ENCODE measurements at regions not wholly inside any gene's neighbourhood (a gene's known extent, or its start where the extent isn't known, plus 50 kb on each side); places are given as distances from the start of the nearest gene placed in this dataset.

- Histone ChIP-seq H3K4me1 (no peaks in the 10 kb centered on the region), H3K27ac (no peak overlapping the region), H3K27me3 (no peaks in the 10 kb centered on the region), H3K36me3 (no peaks in the 10 kb centered on the region), H3K4me3 (no peak overlapping the region), H3K9me3 (no peaks in the 10 kb centered on the region)
- DNase-seq: no peak
- 67 to 77% methylated on average over 2 of the region's 2 CpGs for WGBS, 2 donors
- intact Hi-C loops (cut with DNase I): no loop called here
- TF ChIP-seq POLR2AphosphoS5 (IDR thresholded peaks at IDR 0.05) (no peak), EP300 (IDR thresholded peaks at IDR 0.05) (no peak), POLR2A (IDR thresholded peaks at IDR 0.05) (no peak)
- TF ChIP-seq, protein P1, sequence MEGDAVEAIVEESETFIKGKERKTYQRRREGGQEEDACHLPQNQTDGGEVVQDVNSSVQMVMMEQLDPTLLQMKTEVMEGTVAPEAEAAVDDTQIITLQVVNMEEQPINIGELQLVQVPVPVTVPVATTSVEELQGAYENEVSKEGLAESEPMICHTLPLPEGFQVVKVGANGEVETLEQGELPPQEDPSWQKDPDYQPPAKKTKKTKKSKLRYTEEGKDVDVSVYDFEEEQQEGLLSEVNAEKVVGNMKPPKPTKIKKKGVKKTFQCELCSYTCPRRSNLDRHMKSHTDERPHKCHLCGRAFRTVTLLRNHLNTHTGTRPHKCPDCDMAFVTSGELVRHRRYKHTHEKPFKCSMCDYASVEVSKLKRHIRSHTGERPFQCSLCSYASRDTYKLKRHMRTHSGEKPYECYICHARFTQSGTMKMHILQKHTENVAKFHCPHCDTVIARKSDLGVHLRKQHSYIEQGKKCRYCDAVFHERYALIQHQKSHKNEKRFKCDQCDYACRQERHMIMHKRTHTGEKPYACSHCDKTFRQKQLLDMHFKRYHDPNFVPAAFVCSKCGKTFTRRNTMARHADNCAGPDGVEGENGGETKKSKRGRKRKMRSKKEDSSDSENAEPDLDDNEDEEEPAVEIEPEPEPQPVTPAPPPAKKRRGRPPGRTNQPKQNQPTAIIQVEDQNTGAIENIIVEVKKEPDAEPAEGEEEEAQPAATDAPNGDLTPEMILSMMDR (IDR thresholded peaks at IDR 0.05): no peak
Measured at GRCh38 chr21:20822666-20823065, 175.5 kb upstream of the NCAM2 start.

GRCh38 chr21:20852866-20853265 lies 145.3 kb upstream of the NCAM2 start:
- TF ChIP-seq EP300 (IDR thresholded peaks at IDR 0.05) (no peak), POLR2AphosphoS5 (IDR thresholded peaks at IDR 0.05) (no peak), POLR2A (IDR thresholded peaks at IDR 0.05) (no peak)
- TF ChIP-seq, protein P1 (IDR thresholded peaks at IDR 0.05): no peak
- no peaks in the 10 kb centered on the region for H3K36me3 ChIP-seq
- H3K9me3 ChIP-seq: no peaks in the 10 kb centered on the region
- no peaks in the 10 kb centered on the region for H3K27me3 ChIP-seq
- no peak for DNase-seq
- intact Hi-C loops (cut with DNase I): no loop called here
- H3K27ac ChIP-seq: no peak overlapping the region
- WGBS, 2 donors: 67 to 73% methylated on average over 2 of the region's 2 CpGs
- H3K4me3 ChIP-seq: no peak overlapping the region
- H3K4me1 ChIP-seq: no peaks in the 10 kb centered on the region

- DNase-seq: no peak
- no peak overlapping the region for H3K4me3 ChIP-seq
- no peaks in the 10 kb centered on the region for H3K4me1 ChIP-seq
- intact Hi-C loops (cut with DNase I): no loop called here
- no peaks in the 10 kb centered on the region for H3K27me3 ChIP-seq
- no peak for TF ChIP-seq POLR2AphosphoS5 (IDR thresholded peaks at IDR 0.05)
- TF ChIP-seq, protein P1 (IDR thresholded peaks at IDR 0.05): no peak
- no peak for TF ChIP-seq EP300 (IDR thresholded peaks at IDR 0.05)
- no peak for TF ChIP-seq POLR2A (IDR thresholded peaks at IDR 0.05)
- no peak overlapping the region for H3K27ac ChIP-seq
- WGBS, 2 donors: 8 to 45% methylated on average over 5 of the region's 5 CpGs
- no peaks in the 10 kb centered on the region for H3K36me3 ChIP-seq
- H3K9me3 ChIP-seq: no peaks in the 10 kb centered on the region
Measured at GRCh38 chr21:20856926-20857325, 141.3 kb upstream of the NCAM2 start.

DNA sequence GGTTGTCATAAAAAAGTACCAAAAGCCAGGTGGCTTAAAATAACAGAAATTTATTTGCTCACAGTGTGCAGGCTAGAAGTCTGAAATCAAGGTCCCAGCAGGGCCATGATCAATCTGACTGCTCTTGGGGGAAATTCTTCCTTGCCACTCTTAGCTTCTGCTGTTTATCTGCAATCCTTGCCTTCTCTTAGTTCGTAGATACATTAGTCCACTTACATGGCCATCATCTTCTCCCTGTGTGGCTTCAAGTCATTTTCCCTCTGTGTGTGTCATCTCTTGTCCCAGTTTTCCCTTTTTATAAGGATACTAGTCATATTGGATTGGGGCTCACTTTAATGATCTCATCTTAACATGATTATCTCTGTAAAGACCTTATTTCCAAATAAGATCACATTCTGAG lies 124.0 kb upstream of the NCAM2 start:
- Histone ChIP-seq H3K36me3 (no peaks in the 10 kb centered on the region), H3K4me3 (no peak overlapping the region), H3K27ac (no peak overlapping the region), H3K4me1 (no peaks in the 10 kb centered on the region), H3K27me3 (no peaks in the 10 kb centered on the region), H3K9me3 (no peaks in the 10 kb centered on the region)
- intact Hi-C loops (cut with DNase I): no loop called here
- WGBS, 2 donors: 76 to 85% methylated on average over 1 of the region's 1 CpG
- TF ChIP-seq EP300 (IDR thresholded peaks at IDR 0.05) (no peak), POLR2A (IDR thresholded peaks at IDR 0.05) (no peak), POLR2AphosphoS5 (IDR thresholded peaks at IDR 0.05) (no peak)
- TF ChIP-seq, protein P1 (IDR thresholded peaks at IDR 0.05): no peak
- DNase-seq: no peak

- Histone ChIP-seq H3K27me3 (no peaks in the 10 kb centered on the region), H3K4me1 (no peaks in the 10 kb centered on the region), H3K27ac (no peak overlapping the region), H3K36me3 (no peaks in the 10 kb centered on the region), H3K4me3 (no peak overlapping the region), H3K9me3 (no peaks in the 10 kb centered on the region)
- no peak for DNase-seq
- TF ChIP-seq POLR2AphosphoS5 (IDR thresholded peaks at IDR 0.05) (no peak), EP300 (IDR thresholded peaks at IDR 0.05) (no peak), POLR2A (IDR thresholded peaks at IDR 0.05) (no peak)
- TF ChIP-seq, protein P1 (IDR thresholded peaks at IDR 0.05): no peak
- intact Hi-C loops (cut with DNase I): no loop called here
Measured at GRCh38 chr21:20875742-20876141, 122.5 kb upstream of the NCAM2 start.
